Stimulated activated memory B cell treated with anti-CD40 and anti-IgM and Interleukin-4, amounts not matched to agents 10 μg/mL and 1 μg/mL and 100 μg/mL, for 72 hours (primary cell): ENCODE measurements at regions not wholly inside any gene's neighbourhood (a gene's known extent, or its start where the extent isn't known, plus 50 kb on each side); places are given as distances from the start of the nearest gene placed in this dataset.
"Not testable (repeated sequence)": the region's sequence is repeated elsewhere in the genome, so short reads cannot be mapped to it uniquely, and the experiment has no call there.

Source experiments
- ATAC-seq: fragments of 150-1000 bp; cut with Tn5 transposase; 2 replicates; pipeline ENCODE4 v1.10.0; 2021
- H3K27ac Mint-ChIP-seq: one replicate; pipeline ENCODE4 v1.8.0; 2022; ENCODE audit warnings: mild to moderate bottlenecking, mixed read lengths
- H3K27me3 Mint-ChIP-seq: one replicate; pipeline ENCODE4 v1.8.0; 2022; ENCODE audit warnings: mixed read lengths
- H3K36me3 Mint-ChIP-seq: one replicate; pipeline ENCODE4 v1.8.0; 2022; ENCODE audit warnings: mixed read lengths
- H3K4me1 Mint-ChIP-seq: one replicate; pipeline ENCODE4 v1.8.0; 2022; ENCODE audit warnings: mixed read lengths
- H3K4me3 Mint-ChIP-seq: one replicate; pipeline ENCODE4 v1.8.0; 2022; ENCODE audit warnings: mild to moderate bottlenecking, moderate library complexity, mixed read lengths
- H3K9me3 Mint-ChIP-seq: one replicate; pipeline ENCODE4 v1.8.0; 2022; ENCODE audit warnings: mixed read lengths

DNA sequence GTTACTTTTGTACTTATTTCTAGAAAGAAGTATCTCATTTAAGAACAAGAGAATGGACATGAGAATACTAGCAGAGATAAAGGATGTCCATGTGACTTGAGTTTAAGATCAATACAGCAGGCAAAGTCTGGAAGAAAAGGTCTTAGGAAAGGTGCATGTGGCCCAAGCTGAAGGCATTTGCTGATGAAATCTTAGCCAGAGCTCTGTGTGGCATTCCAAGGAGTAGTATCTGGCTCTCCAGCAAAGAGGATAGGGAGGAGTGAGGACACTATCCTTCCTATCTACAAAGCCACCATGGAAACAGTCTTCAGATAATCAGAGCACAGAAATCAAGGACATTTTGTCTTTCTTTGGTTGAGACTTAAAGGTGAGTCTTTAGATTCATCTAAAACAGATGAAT lies 244.1 kb upstream of the RGMB start:
- no peak overlapping the region for H3K4me3 Mint-ChIP-seq
- H3K36me3 Mint-ChIP-seq: no peaks in the 10 kb centered on the region
- ATAC-seq: no peak
- H3K27ac Mint-ChIP-seq: no peak overlapping the region
- no peaks in the 10 kb centered on the region for H3K4me1 Mint-ChIP-seq
- peaks cover 12% of the 10 kb centered on the region for H3K27me3 Mint-ChIP-seq
- no peaks in the 10 kb centered on the region for H3K9me3 Mint-ChIP-seq

DNA sequence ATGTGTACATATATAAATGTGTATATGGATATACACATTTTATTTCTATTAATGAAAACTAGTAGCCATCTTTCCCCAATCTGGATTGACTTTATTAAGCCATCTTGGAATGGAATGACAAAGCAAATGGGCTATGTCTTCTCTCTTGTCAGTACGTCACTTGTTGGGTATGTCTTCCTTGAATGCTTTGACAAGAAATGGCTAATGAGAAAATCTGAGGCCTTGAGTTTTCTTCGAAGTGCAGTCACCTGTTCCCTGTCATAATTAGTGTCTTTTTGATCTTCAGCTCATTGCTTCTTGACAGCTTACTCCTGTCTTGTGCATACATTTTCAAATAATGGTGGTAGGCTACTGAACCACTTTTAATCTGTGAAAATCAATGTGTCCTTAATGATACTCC lies 243.2 kb upstream of the RGMB start:
- H3K9me3 Mint-ChIP-seq: no peaks in the 10 kb centered on the region
- no peaks in the 10 kb centered on the region for H3K36me3 Mint-ChIP-seq
- H3K4me1 Mint-ChIP-seq: no peaks in the 10 kb centered on the region
- H3K27me3 Mint-ChIP-seq: peaks cover 12% of the 10 kb centered on the region
- H3K27ac Mint-ChIP-seq: no peak overlapping the region
- no peak overlapping the region for H3K4me3 Mint-ChIP-seq
- no peak for ATAC-seq

DNA sequence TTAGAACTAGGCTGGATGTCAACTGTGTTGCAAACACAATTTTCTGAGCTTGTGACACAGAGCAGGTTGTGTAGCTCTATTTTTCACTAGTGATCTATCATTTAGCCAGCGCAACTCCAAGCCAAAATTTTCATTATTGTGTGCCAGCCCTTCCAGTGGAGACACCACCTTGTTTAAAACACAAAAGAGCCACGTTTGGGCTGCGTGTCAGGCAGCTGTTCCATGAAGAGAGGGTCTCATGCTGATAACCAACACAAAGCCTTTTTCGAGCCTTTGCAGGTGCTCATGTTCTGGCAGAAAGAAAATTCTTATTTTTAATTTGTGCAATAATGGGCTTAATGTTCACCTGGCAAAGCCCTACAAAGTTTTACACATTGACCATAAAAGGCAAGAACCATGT lies 237.6 kb upstream of the RGMB start:
- no peak overlapping the region for H3K4me3 Mint-ChIP-seq
- H3K9me3 Mint-ChIP-seq: peaks cover 2% of the 10 kb centered on the region
- no peaks in the 10 kb centered on the region for H3K4me1 Mint-ChIP-seq
- H3K27ac Mint-ChIP-seq: no peak overlapping the region
- no peaks in the 10 kb centered on the region for H3K27me3 Mint-ChIP-seq
- no peak for ATAC-seq
- H3K36me3 Mint-ChIP-seq: no peaks in the 10 kb centered on the region

DNA sequence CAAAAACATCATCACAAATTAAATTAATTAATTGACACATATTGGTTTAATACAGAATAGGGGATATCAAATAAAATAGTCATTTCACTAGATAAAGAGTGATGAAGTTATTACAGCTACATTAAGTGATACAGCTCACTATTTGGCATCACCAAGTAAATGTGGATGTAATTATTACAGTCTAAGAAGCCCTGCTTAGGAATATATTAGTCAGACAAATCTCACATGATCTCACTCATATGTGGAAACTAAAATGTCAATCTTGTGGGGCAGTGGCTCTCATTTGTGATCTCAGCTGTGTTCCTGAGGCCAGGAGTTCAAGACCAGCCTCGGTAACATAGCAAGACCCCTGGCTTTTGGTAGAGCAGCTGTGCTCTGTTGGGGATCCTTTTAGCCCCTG lies 233.4 kb upstream of the RGMB start:
- Mint-ChIP-seq H3K4me1 (no peaks in the 10 kb centered on the region), H3K27ac (no peak overlapping the region), H3K36me3 (no peaks in the 10 kb centered on the region), H3K9me3 (peaks cover 22% of the 10 kb centered on the region), H3K27me3 (no peaks in the 10 kb centered on the region), H3K4me3 (no peak overlapping the region)
- no peak for ATAC-seq

DNA sequence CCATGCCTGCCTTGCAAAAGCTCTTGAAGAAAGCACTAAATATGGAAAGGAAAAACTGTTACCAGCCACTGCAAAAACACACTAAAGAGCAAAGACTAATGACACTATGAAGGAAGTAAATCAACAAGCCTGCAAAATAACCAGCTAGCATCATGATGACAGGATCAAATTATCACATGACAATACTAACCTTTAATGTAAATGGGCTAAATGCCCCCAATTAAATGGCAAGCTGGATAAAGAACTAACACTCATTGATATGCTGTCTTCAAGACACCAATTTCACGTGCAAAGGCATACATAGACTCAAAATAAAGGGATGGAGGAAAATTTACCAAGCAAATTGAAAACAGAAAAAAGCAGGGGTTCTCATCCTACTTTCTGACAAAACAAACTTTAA lies 231.8 kb upstream of the RGMB start:
- H3K4me3 Mint-ChIP-seq: no peak overlapping the region
- H3K4me1 Mint-ChIP-seq: no peaks in the 10 kb centered on the region
- no peaks in the 10 kb centered on the region for H3K27me3 Mint-ChIP-seq
- no peak for ATAC-seq
- peaks cover 22% of the 10 kb centered on the region for H3K9me3 Mint-ChIP-seq
- no peaks in the 10 kb centered on the region for H3K36me3 Mint-ChIP-seq
- H3K27ac Mint-ChIP-seq: no peak overlapping the region

- Mint-ChIP-seq H3K27me3 (no peaks in the 10 kb centered on the region), H3K4me3 (no peak overlapping the region), H3K36me3 (no peaks in the 10 kb centered on the region), H3K4me1 (no peaks in the 10 kb centered on the region), H3K27ac (no peak overlapping the region), H3K9me3 (peaks cover 22% of the 10 kb centered on the region)
- ATAC-seq: no peak
Measured at GRCh38 chr5:98543490-98543889, 230.0 kb upstream of the RGMB start.

GRCh38 chr5:98546924-98547323 lies 226.5 kb upstream of the RGMB start:
- peaks cover 10% of the 10 kb centered on the region for H3K9me3 Mint-ChIP-seq
- H3K36me3 Mint-ChIP-seq, H3K27ac Mint-ChIP-seq, H3K4me3 Mint-ChIP-seq, H3K27me3 Mint-ChIP-seq, ATAC-seq, H3K4me1 Mint-ChIP-seq: not testable (repeated sequence)

GRCh38 chr5:98556712-98557111 lies 216.8 kb upstream of the RGMB start:
- Mint-ChIP-seq H3K27ac (no peak overlapping the region), H3K27me3 (peaks cover 9% of the 10 kb centered on the region)

DNA sequence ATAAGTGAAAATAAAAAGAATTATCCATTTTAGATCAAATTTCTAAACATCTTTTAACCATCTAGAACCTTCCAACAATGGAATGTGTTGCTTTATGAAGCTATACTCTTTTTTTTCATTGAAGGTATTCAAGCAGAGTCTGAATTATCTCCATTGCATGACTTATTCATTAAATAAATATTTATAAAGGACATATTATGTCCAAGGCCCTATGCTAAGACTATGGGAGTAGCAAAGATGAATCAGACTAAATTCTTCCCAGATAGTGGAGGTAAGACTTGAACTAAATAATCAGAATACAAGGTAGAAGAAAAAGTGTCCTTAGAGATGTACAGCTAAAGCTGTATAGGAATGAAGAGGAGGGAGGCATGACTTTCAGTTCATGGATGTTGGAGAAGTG lies 215.5 kb upstream of the RGMB start:
- Mint-ChIP-seq H3K27ac (no peak overlapping the region), H3K4me1 (no peaks in the 10 kb centered on the region), H3K27me3 (peaks cover 9% of the 10 kb centered on the region), H3K36me3 (no peaks in the 10 kb centered on the region), H3K9me3 (no peaks in the 10 kb centered on the region), H3K4me3 (no peak overlapping the region)
- no peak for ATAC-seq

More at GRCh38 chr5:98556712-98557111, 216.8 kb upstream of the RGMB start:
- Mint-ChIP-seq H3K36me3 (no peaks in the 10 kb centered on the region), H3K4me1 (no peaks in the 10 kb centered on the region), H3K4me3 (no peak overlapping the region), H3K9me3 (no peaks in the 10 kb centered on the region)
- no peak for ATAC-seq

- no peaks in the 10 kb centered on the region for H3K36me3 Mint-ChIP-seq
Measured at GRCh38 chr5:98563885-98564653, 209.4 kb upstream of the RGMB start.

GRCh38 chr5:98564836-98565235 lies 208.6 kb upstream of the RGMB start:
- Mint-ChIP-seq H3K27me3 (no peaks in the 10 kb centered on the region), H3K36me3 (no peaks in the 10 kb centered on the region), H3K9me3 (peaks cover 3% of the 10 kb centered on the region), H3K27ac (no peak overlapping the region), H3K4me3 (no peak overlapping the region), H3K4me1 (no peaks in the 10 kb centered on the region)
- no peak for ATAC-seq

More at GRCh38 chr5:98563885-98564653, 209.4 kb upstream of the RGMB start:
- Mint-ChIP-seq H3K4me3 (no peak overlapping the region), H3K27me3 (no peaks in the 10 kb centered on the region), H3K4me1 (no peaks in the 10 kb centered on the region), H3K27ac (no peak overlapping the region), H3K9me3 (peaks cover 3% of the 10 kb centered on the region)
- no peak for ATAC-seq

- Mint-ChIP-seq H3K27me3 (no peaks in the 10 kb centered on the region), H3K4me3 (no peak overlapping the region), H3K36me3 (no peaks in the 10 kb centered on the region), H3K4me1 (no peaks in the 10 kb centered on the region), H3K27ac (no peak overlapping the region), H3K9me3 (peaks cover 3% of the 10 kb centered on the region)
- ATAC-seq: no peak
Measured at GRCh38 chr5:98568336-98568735, 205.1 kb upstream of the RGMB start.

GRCh38 chr5:98569288-98569687 lies 204.2 kb upstream of the RGMB start:
- no peak for ATAC-seq
- Mint-ChIP-seq H3K36me3 (no peaks in the 10 kb centered on the region), H3K27ac (no peak overlapping the region), H3K9me3 (peaks cover 3% of the 10 kb centered on the region), H3K27me3 (no peaks in the 10 kb centered on the region), H3K4me1 (no peaks in the 10 kb centered on the region), H3K4me3 (no peak overlapping the region)

GRCh38 chr5:98570010-98570409 lies 203.5 kb upstream of the RGMB start:
- H3K4me3 Mint-ChIP-seq: no peak overlapping the region
- no peaks in the 10 kb centered on the region for H3K36me3 Mint-ChIP-seq
- no peak overlapping the region for H3K27ac Mint-ChIP-seq
- H3K9me3 Mint-ChIP-seq: peaks cover 3% of the 10 kb centered on the region
- H3K27me3 Mint-ChIP-seq: no peaks in the 10 kb centered on the region
- no peaks in the 10 kb centered on the region for H3K4me1 Mint-ChIP-seq
- ATAC-seq: no peak

- Mint-ChIP-seq H3K27me3 (no peaks in the 10 kb centered on the region), H3K9me3 (peaks cover 3% of the 10 kb centered on the region), H3K4me3 (no peak overlapping the region), H3K4me1 (no peaks in the 10 kb centered on the region), H3K27ac (no peak overlapping the region), H3K36me3 (no peaks in the 10 kb centered on the region)
- no peak for ATAC-seq
Measured at GRCh38 chr5:98570661-98571191, 202.7 kb upstream of the RGMB start.

- Mint-ChIP-seq H3K27ac (no peak overlapping the region), H3K4me1 (no peaks in the 10 kb centered on the region)
Measured at GRCh38 chr5:98573834-98574320, 199.6 kb upstream of the RGMB start.

More at GRCh38 chr5:98573834-98574320, 199.6 kb upstream of the RGMB start:
- Mint-ChIP-seq H3K27me3 (no peaks in the 10 kb centered on the region), H3K9me3 (no peaks in the 10 kb centered on the region), H3K4me3 (no peak overlapping the region), H3K36me3 (no peaks in the 10 kb centered on the region)
- no peak for ATAC-seq
